ENCODE measurements at regions not wholly inside any gene's neighbourhood (a gene's known extent, or its start where the extent isn't known, plus 50 kb on each side); places are given as distances from the start of the nearest gene placed in this dataset.
"Not testable (repeated sequence)": the region's sequence is repeated elsewhere in the genome, so short reads cannot be mapped to it uniquely, and the experiment has no call there.

DNA sequence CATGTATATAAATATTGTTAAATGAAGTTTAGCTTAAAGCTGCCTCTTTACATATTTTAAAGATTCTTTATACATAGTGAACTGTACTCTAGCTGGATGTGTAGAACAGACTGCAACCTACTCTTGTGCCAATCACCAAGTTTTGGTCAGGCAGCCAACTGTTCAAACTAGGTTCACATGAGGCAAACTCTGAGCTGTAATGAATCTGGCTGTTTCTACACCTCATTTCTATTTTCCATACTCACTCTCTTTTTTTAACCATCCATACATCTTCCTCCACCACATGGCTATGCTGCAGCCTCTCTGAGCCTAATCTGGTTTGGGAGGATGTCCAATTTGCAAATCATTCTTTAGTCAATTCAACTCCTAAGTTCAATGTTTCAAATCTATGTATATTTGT is 974.8 kb downstream of the CNTNAP5 start:
- Mint-ChIP-seq H3K27ac (no peak overlapping the region), H3K4me3 (no peak overlapping the region), H3K9me3 (ENCODE audit: low read depth) (peaks cover 3% of the 10 kb centered on the region), H3K27me3 (no peaks in the 10 kb centered on the region), H3K36me3 (no peaks in the 10 kb centered on the region), H3K4me1 (ENCODE audit: low read depth) (no peaks in the 10 kb centered on the region)

DNA sequence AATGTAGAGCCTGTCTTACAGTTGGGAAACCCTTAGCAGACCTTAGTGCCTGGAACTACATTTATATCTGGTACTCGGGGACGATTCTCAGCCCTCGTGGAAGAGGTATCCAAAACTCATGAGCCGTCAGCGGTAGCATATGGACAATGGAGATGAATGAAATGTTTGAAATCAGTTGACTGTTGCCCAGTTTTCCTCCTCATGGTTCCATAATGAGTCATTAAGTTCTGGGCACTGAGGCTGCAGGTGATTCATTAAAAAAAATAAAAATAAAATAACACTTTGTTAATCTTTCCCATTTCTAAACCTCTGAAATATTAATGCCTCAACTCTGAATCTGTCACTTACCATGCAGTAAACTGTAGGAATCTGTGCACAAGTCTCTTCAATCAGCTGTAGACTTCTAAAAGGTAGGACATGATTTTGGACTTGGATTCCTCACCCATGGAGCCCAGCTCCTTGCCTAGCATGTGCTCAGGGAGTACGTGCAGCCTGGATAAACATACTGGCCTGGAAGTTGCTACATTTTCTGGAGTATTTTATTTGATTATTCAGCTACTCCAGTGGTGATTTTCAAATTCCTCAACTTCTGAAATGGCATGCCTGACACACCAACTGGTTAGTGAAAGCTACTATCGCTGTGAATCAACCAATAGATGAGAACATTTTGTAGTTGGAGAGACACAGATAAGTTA is 979.2 kb downstream of the CNTNAP5 start:
- no peaks in the 10 kb centered on the region for H3K4me1 Mint-ChIP-seq (ENCODE audit: low read depth)
- H3K27ac Mint-ChIP-seq: no peak overlapping the region
- no peaks in the 10 kb centered on the region for H3K27me3 Mint-ChIP-seq
- no peaks in the 10 kb centered on the region for H3K36me3 Mint-ChIP-seq
- H3K9me3 Mint-ChIP-seq (ENCODE audit: low read depth): peaks cover 4% of the 10 kb centered on the region
- H3K4me3 Mint-ChIP-seq: no peak overlapping the region

GRCh38 chr2:125006676-125007075 is 981.6 kb downstream of the CNTNAP5 start:
- Mint-ChIP-seq H3K27me3 (no peaks in the 10 kb centered on the region), H3K9me3 (ENCODE audit: low read depth) (peaks cover 4% of the 10 kb centered on the region)

DNA sequence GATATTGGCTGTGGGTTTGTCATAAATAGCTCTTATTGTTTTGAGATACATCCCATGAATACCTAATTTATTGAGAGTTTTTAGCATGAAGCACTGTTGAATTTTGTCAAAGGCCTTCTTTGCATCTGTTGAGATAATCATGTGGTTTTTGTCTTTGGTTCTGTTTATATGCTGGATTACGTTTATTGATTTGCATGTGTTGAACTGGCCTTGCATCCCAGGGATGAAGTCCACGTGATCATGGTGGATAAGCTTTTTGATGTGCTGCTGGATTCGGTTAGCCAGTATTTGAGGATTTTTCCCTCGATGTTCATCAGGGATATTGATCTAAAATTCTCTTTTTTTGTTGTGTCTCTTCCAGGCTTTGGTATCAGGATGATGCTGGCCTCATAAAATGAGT is 1003.6 kb downstream of the CNTNAP5 start:
- H3K36me3 Mint-ChIP-seq; H3K27me3 Mint-ChIP-seq; H3K4me1 Mint-ChIP-seq (ENCODE audit: low read depth); H3K27ac Mint-ChIP-seq; H3K4me3 Mint-ChIP-seq: not testable (repeated sequence)
- peaks cover 12% of the 10 kb centered on the region for H3K9me3 Mint-ChIP-seq (ENCODE audit: low read depth)

More at GRCh38 chr2:125006676-125007075, 981.6 kb downstream of the CNTNAP5 start:
- Mint-ChIP-seq H3K4me1 (ENCODE audit: low read depth) (no peaks in the 10 kb centered on the region), H3K4me3 (no peak overlapping the region), H3K27ac (no peak overlapping the region), H3K36me3 (no peaks in the 10 kb centered on the region)

- peaks cover 16% of the 10 kb centered on the region for H3K9me3 Mint-ChIP-seq (ENCODE audit: low read depth)
- no peak overlapping the region for H3K27ac Mint-ChIP-seq
- H3K4me1 Mint-ChIP-seq (ENCODE audit: low read depth): no peaks in the 10 kb centered on the region
- H3K36me3 Mint-ChIP-seq: no peaks in the 10 kb centered on the region
- H3K4me3 Mint-ChIP-seq: no peak overlapping the region
- H3K27me3 Mint-ChIP-seq: no peaks in the 10 kb centered on the region
Measured at GRCh38 chr2:125033871-125034270, 1008.8 kb downstream of the CNTNAP5 start.

DNA sequence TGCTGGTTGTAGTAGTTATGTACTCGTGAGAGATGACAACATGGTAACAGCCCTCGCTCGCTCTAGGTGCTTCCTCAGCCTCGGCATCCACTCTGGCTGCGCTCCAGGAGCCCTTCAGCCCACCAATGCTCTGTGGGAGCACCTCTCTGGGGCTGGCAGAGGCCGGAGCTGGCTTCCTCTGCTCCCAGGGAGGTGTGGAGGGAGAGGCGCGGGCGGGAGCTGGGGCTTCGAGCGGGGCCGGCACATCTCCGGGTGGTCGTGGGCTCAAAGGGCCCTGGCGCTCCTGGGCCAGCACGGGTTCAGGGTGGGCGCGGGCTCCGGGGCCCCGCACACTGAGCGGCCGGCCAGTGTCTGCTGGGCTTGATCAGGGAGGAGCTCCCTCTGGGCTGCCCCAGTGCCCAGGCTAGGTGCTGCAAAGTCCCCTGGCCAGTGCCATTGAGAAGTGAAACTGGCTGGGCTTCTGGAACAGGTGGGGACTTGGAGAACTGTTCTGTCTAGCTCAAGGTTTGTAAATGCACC is 1012.1 kb downstream of the CNTNAP5 start:
- no peak overlapping the region for H3K4me3 Mint-ChIP-seq
- peaks cover 4% of the 10 kb centered on the region for H3K9me3 Mint-ChIP-seq (ENCODE audit: low read depth)
- H3K4me1 Mint-ChIP-seq (ENCODE audit: low read depth): no peaks in the 10 kb centered on the region
- H3K36me3 Mint-ChIP-seq: no peaks in the 10 kb centered on the region
- no peaks in the 10 kb centered on the region for H3K27me3 Mint-ChIP-seq
- no peak overlapping the region for H3K27ac Mint-ChIP-seq

- Mint-ChIP-seq H3K27ac (no peak overlapping the region), H3K4me3 (no peak overlapping the region), H3K36me3 (no peaks in the 10 kb centered on the region), H3K27me3 (no peaks in the 10 kb centered on the region), H3K9me3 (ENCODE audit: low read depth) (no peaks in the 10 kb centered on the region), H3K4me1 (ENCODE audit: low read depth) (no peaks in the 10 kb centered on the region)
Measured at GRCh38 chr2:125041846-125042245, 1016.8 kb downstream of the CNTNAP5 start.

DNA sequence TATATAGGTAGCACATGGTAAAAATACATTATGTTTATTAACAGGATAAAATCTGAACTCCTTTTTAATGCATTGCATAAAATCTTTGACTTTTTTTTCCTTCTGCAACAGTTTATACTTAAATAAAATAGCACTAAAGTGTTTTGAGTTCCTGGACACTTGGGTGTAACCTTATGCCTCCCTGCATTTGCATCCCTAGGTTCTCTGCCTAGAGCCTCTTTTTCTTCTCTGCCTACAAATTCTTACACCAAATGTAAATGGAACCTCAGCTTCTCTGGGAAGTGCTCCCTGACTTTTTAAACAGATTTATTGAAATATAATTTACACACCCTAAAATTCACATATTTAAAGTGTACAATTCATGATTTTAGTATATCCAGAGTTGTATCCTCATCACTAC is 1017.6 kb downstream of the CNTNAP5 start:
- H3K4me1 Mint-ChIP-seq (ENCODE audit: low read depth): no peaks in the 10 kb centered on the region
- H3K9me3 Mint-ChIP-seq (ENCODE audit: low read depth): no peaks in the 10 kb centered on the region
- no peak overlapping the region for H3K27ac Mint-ChIP-seq
- no peak overlapping the region for H3K4me3 Mint-ChIP-seq
- H3K36me3 Mint-ChIP-seq: no peaks in the 10 kb centered on the region
- H3K27me3 Mint-ChIP-seq: no peaks in the 10 kb centered on the region

- Mint-ChIP-seq H3K9me3 (ENCODE audit: low read depth) (peaks cover 12% of the 10 kb centered on the region), H3K4me1 (ENCODE audit: low read depth) (no peaks in the 10 kb centered on the region), H3K36me3 (no peaks in the 10 kb centered on the region), H3K27me3 (no peaks in the 10 kb centered on the region), H3K27ac (no peak overlapping the region), H3K4me3 (no peak overlapping the region)
Measured at GRCh38 chr2:125070726-125071505, 1045.8 kb downstream of the CNTNAP5 start.

- Mint-ChIP-seq H3K4me1 (ENCODE audit: low read depth) (no peaks in the 10 kb centered on the region), H3K27ac (no peak overlapping the region), H3K36me3 (no peaks in the 10 kb centered on the region), H3K27me3 (no peaks in the 10 kb centered on the region), H3K4me3 (no peak overlapping the region), H3K9me3 (ENCODE audit: low read depth) (peaks cover 12% of the 10 kb centered on the region)
Measured at GRCh38 chr2:125073440-125073839, 1048.4 kb downstream of the CNTNAP5 start.

- H3K36me3 Mint-ChIP-seq: no peaks in the 10 kb centered on the region
- peaks cover 7% of the 10 kb centered on the region for H3K9me3 Mint-ChIP-seq (ENCODE audit: low read depth)
- no peaks in the 10 kb centered on the region for H3K27me3 Mint-ChIP-seq
- no peak overlapping the region for H3K27ac Mint-ChIP-seq
- H3K4me3 Mint-ChIP-seq: no peak overlapping the region
- H3K4me1 Mint-ChIP-seq (ENCODE audit: low read depth): no peaks in the 10 kb centered on the region
Measured at GRCh38 chr2:125085904-125086303, 1060.8 kb downstream of the CNTNAP5 start.

DNA sequence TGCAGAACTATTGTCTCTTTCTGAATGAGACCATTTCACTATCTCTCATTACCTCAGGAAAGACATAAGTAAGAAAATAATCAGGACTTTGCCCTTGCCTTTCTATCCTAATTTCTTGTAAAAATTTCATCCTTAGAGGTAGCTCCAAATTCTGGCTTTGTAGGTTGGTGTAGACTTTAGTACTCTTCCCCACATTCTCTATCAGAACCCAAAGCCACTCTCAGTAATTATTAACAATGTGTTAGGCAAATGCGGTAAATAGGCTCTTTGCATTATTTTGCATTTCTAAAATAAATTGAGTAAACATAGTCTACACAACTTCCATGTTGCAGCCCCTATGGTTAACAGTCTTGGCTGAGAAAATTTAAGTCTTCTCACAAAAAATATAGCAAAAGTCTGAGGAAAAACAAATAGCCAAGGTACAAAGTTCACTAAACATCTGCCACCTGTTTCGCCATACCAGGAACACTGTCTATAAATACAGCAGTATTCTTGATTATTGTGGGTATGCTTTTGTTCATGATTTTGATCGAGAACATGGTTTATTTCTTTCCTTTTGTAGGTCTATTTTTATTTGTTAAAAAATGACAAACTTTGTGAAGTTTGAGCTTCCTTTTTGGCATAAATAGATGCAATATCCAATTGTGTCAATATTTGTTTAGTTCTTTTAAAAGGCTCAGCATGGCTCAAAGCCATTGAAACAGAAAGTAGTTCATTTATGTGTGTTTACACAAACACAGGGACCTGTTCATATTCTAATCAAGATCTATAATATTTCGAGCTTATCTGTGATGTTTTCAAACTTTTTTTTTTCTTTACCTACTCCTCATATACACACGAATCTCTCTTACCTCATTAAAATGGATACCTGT is 1061.5 kb downstream of the CNTNAP5 start:
- Mint-ChIP-seq H3K9me3 (ENCODE audit: low read depth) (peaks cover 7% of the 10 kb centered on the region), H3K4me3 (no peak overlapping the region), H3K4me1 (ENCODE audit: low read depth) (no peaks in the 10 kb centered on the region), H3K27ac (no peak overlapping the region), H3K27me3 (no peaks in the 10 kb centered on the region), H3K36me3 (no peaks in the 10 kb centered on the region)

DNA sequence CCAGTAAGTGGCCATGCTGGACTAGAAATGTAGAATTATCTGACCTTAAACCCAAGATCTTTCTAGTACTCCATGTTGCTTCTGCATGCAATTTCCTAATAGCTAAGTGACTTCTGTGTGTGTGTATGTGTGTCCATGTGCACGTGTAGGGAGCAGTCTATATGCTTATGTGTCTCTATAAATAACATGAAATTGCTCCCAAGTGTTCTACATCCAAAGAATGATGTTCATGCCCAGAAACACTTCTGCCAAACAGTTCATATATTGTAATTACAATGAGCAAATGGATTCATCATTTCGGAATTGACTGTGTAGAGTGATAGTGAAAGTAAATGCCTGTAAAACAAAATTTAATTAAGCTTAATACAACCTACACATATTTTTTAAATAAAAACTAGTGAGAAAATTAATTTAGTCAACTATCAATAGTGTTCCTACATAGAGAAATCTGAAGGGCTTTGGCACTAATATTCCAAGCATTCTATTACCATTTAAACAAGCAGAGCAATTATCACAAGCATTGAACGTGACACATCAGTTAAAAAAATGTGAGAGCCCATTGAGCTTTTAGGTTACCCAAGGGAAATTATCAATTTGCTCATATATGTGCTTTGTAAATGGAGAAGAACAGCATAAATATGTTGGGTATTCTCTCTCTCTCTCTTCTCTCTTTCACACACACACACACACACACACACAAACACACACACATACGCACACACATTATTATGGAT is 1067.4 kb downstream of the CNTNAP5 start:
- H3K27ac Mint-ChIP-seq: no peak overlapping the region
- H3K27me3 Mint-ChIP-seq: no peaks in the 10 kb centered on the region
- no peaks in the 10 kb centered on the region for H3K36me3 Mint-ChIP-seq
- H3K4me1 Mint-ChIP-seq (ENCODE audit: low read depth): no peaks in the 10 kb centered on the region
- peaks cover 9% of the 10 kb centered on the region for H3K9me3 Mint-ChIP-seq (ENCODE audit: low read depth)
- no peak overlapping the region for H3K4me3 Mint-ChIP-seq

DNA sequence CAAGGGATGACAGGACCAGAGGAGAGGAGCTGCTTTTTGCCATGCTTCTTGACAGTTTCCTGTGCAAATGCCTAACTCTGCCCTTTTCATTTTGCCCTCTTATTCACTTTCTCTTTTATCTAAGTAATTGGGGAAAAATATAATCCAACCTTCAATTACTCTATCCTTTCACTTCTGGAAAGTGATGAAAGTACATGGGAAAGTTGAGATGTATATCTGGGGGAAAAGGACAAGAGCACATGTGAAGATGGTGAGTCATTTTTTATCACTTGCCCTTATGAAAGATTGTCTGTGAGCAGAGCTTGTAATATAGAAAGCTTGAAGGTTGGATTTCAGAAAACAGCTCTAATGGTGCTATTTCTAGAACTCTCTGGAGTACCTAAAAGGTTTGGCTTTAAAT is 1070.7 kb downstream of the CNTNAP5 start:
- H3K4me1 Mint-ChIP-seq (ENCODE audit: low read depth): no peaks in the 10 kb centered on the region
- no peak overlapping the region for H3K27ac Mint-ChIP-seq
- no peaks in the 10 kb centered on the region for H3K36me3 Mint-ChIP-seq
- H3K27me3 Mint-ChIP-seq: no peaks in the 10 kb centered on the region
- peaks cover 8% of the 10 kb centered on the region for H3K9me3 Mint-ChIP-seq (ENCODE audit: low read depth)
- no peak overlapping the region for H3K4me3 Mint-ChIP-seq
